HG03354 (cell line): ENCODE measurements at regions not wholly inside any gene's neighbourhood (a gene's known extent, or its start where the extent isn't known, plus 50 kb on each side); places are given as distances from the start of the nearest gene placed in this dataset.
"Not testable (repeated sequence)": the region's sequence is repeated elsewhere in the genome, so short reads cannot be mapped to it uniquely, and the experiment has no call there.

Source experiments
- ATAC-seq: cut with Tn5 transposase; IDR thresholded peaks from one replicate; pipeline ENCODE4 v1.9.1; 2021; ENCODE audit warnings: mild to moderate bottlenecking; ENCODE audit not compliant: unreplicated experiment, poor library complexity, severe bottlenecking

DNA sequence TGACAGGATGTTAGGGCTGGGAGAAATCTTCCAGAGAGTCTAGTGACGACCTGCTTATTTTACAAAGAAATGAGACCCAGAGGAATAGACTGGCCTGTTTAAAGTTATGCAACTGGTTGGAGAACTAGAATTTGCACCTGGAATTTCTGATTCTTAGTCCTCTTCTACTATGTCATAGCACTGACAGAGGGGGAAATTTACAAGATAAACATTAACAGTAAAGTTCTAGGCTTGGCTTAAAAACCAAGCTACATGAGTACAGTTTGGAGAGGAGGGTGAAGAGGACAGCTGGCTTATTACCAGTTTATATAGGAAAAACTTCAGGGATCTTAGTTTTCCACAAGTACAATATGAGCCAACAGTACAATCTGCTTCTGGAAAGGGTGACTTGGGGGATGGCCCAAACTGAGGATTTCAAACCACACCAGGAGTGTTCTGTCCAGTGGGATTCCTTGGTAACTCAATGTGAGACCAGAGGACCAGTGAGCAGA lies 269.6 kb downstream of the CD109 start:
- ATAC-seq: no peak

DNA sequence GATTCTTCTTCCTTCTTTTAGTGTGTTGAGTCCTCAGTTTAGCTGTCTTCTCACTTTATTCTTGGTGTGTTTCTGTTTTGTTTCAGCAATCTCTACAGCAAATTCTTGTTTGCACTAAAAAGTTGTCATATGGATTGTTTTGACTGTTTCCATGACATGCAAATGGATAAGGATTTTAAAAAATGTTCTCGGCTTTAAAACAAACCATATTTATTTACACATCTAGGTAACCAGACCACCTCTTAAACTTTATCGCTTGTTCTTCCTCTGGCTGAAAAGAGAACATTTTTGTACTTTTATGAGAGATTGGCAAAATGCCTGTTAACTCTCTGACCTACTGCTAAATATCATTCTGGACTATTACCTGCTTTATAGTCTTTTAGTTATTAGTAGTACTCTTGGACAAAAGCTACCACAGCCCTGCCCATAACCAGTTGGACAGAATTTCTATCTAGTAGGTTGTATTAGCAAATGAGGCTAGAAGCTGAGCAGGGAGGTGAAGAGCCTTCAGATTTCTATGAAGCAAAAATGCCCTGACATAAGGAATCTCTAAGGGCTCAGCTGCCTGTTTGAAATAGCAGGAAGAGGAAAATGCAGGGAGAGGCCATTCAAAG lies 268.3 kb downstream of the CD109 start:
- no peak for ATAC-seq

DNA sequence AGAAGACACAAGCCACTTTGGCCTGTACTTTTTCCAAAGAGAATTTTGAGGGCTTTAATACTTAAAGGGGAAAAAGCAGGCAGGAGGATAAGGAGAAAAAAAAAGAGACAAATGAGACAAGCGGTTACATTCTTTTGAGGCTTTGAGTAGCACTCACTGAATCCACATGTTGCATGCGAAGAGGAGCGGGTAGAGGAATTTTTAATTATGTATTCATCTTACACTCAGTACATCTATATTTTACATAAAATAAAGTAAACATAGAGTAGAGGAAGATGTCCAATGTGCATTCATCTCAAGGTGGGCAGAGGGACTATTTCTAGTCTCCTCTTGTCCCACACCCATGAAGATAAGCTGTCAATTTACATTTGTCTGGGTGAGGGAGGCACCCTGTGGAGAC lies 266.9 kb downstream of the CD109 start:
- no peak for ATAC-seq

DNA sequence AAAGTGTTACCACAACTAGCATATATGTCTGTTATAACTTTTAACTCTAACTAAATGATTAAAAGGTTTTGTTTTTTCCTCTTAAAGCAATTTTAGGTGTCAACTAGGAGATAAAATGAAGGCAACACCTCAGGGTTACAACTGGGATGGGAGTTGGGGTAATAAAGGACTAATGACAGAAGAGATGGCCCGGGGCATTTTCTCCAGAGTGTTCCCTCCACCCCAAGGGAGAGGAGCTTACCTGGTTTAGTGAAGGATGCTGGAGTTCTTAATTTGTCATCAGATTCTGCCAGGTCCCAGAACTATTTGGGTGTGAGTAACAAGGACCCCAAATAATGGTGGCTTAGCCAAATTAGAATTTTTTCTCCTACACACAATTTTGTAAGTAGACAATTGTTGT lies 260.3 kb downstream of the CD109 start:
- no peak for ATAC-seq

DNA sequence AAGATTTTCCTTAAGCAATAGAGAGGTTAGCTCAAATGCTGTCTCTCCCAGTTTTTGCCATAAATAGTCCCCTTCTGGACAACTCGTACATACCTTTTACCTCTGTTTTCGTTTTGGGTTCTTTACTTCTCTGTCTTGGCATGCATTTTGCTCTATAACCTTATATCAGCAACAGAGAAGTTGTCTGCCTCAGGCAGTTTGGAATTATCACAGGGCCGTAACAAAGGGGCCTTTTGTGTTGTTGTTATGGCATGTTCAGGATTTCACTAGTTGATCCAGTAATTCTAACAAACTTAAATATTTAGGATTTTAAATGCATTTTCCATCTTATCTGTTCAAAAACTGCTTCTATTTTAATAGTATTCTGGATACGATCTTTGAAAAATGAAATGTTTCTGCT lies 259.8 kb downstream of the CD109 start:
- no peak for ATAC-seq

DNA sequence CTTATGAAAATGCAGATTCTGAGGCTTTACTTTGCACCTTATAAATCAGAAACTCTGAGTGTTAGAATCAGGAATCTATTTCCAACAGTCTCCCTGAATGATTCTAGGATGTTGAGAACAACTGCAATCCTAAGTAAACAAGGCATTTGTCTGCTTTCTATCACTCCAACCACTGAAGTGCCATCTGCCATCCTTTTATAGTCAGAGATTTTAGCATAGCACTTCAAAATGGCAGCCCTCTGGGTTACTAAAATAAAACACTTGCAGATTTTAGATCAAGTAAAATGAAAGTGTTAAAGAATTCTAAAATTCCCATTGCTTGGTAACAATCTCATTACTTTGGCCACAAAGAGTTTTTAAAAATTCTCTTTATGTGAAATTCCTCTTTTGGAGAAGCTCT lies 258.9 kb downstream of the CD109 start:
- ATAC-seq: no peak

DNA sequence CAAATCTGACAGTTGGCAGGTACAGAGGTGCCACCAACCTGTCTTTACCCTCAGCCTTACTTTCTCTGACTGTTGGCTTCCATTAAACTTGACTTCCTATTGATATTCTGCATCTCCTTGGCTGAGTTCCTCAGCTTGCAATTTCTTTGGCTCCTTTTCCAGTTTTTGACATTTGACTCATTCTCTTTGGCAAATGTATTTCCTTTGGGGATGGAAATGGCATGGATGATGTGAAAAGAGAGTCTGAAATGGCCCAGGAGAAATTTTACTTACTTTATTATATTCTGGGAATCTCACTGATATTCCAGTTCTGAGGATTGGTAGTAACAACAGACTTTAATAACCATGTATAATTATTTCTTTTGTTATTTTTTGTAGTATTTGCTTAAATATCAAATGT lies 255.2 kb downstream of the CD109 start:
- ATAC-seq: no peak

DNA sequence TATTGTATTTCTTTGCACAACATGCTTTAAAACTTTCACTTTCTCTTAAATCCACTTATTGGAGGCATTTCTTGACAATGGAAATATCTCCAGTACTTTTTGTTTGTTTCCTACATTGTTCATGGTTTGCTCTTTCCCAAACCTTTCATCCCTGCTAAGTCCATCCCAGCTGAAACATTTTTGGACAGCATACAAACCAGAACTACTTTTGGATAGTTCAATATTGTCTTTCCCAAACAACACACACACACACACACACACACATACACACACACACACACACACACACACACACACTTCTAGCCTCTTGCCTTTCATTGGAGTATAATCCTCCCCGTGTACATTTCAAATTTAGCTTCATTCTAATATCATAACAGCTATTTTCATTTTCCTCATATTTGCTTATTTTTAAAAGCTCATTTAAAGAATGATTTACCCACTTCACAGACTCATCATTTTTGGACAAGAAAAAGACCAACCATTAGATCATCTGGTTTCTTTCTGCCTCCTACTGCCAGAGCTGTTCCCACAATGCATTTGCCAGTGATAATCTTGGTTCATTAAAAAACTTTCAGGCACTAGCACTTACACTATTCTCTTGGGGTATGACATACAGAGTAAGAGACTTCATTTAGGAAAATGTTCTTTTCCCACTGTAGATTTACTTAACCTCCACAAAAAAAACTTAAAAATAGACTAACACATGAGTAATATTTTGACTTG lies 248.1 kb downstream of the CD109 start:
- ATAC-seq: no peak

DNA sequence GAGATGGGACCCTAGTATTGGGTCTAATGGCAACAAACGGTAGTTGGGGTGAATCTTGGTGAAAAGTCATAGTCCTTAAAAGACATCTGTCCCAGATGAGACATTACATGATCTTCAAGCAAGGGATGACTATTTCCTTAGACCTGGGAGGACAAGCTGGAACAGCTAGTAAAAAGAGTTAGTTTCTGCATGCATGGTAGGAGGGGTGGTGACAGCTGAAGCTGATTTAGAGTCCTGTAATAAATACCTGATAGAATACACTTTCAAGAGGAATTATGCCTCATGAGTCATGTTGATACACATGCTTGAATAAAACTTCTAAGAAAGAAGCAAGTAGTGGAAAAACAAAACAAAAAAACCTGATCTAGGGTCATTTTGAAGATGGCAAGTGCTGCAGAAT lies 247.4 kb downstream of the CD109 start:
- ATAC-seq: no peak

DNA sequence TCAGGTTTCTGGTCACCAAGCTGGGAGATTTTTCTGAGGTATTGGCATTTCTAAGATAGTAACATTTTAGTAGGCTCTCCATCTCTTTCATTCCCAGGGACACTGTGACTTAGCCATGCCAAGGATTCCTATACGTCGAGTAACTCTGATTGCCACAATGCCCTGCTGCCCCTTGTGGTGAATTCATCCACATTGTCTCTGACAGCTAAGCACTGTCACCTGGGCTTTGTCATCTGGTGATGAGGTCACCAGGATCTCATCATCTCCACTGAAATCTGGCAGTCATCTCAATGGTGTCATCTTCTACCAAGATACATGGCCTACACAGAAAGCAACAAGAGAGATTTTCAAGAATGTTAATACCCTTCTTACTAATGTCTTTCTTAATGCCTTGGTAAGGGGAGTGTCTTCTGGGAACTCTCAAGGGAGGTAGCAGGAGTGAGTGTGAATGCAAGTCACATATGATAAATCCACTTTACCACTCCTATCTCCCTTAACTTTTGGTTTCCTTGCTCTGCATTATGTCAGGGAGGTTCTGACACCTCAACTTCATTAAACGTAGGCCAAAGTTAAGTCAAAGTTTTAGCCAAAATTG lies 246.7 kb downstream of the CD109 start:
- ATAC-seq: no peak

DNA sequence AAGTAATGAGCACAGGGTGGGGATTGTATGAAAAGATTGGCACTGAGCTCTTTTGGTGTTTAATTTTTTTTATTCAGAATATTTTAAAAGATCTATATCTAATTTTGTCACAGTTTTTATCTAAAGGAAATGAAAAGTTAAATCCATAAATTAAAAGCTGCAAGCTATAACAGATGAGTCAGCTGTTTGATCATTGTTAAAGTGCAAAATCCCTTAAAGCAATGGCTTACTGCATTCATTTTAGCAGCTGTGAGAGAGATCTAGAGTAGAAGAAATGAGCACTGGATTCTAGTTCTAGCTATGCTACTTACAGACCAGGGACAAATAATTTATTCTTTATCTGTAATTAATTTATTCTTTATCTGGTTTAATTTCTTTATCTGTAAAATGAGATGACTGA lies 245.9 kb downstream of the CD109 start:
- ATAC-seq: no peak

DNA sequence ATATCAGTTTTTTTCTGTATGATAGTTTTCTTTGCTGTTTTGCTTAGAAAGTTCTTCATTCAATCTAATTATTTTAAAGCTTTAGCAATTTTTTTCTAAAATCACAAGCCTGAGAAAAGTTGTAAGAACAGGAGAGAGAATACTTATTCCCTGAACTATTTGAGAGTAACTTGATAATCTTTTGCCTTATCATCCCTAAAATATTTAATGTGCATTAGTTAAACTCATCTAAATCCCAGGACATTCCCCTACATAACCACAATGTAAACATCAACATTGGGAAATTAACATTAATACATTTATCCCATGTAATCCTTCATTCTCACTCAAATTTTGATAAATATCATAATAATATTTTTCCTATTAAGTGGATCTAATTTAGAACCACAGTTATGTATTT lies 241.8 kb downstream of the CD109 start:
- no peak for ATAC-seq

DNA sequence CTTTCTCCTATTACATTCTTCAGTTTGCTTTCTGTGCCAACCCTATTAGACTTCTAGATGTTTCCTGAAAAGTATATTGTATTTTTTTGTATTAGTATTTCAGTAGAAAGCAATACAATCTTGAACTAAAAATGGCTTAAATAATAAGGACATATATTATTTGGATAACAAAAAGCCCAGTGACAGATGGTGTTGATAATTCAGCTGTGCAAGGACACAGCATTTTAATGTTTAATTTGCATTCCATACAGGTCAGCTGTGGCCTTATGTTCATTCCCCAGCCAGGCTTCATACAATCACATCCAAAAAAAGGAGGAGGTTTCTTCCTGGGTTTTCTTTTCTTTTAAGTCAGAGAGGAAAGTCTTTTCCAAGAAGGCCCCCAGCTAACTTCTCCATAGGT lies 236.9 kb downstream of the CD109 start:
- ATAC-seq: no peak

DNA sequence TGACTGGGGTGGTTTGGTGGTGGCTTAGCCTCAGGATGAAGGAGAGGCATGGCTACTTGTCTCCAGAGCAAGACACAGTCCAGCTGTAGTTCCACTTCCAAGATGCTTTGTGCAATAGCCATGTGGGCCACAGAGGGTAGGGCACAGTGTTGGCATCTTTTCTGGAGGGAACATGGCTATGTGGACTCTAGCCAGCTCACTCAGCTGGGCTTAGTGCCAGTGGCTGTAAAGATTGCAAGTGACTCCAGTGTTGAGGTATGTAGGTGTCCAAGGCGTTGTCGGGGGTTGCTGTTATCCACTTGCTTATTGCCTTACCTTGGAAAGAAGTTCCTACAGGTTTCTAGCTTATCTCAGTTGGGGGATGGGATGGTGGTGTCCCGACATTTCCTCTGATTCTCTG lies 233.4 kb downstream of the CD109 start:
- no peak for ATAC-seq

DNA sequence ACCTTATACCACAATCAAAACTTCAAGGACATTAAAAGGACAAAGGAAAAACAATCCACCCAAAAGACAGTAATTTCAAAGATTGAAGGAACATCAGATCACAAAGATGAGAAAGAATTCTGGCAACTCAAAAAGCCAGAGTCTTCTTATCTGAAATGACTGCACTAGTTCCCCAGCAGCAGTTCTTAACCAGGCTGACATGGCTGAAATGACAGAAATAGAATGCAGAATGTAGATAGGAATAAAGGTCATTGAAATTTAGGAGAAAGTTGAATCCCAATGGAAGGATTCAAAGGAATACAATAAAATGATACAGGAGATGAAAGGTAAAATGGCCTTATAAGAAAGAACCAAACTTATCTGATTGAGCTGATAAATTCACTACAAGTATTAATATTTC lies 231.4 kb downstream of the CD109 start:
- ATAC-seq: no peak

DNA sequence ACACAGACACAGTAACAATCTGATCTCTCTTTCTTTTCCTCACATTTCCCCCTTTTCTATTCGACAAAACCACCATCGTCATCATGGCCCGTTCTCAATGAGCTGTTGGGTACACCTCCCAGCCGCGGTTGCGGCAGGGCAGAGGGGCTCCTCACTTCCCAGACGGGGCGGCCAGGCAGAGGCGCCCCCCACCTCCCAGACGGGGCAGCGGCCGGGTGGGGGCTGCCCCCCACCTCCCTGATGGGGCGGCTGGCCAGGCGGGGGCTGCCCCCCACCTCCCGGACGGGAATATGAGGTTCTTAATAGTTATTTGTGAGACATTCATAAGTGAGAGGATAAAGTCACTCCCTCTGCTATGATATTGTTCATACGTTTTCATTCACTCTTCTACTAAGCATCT lies 229.7 kb downstream of the CD109 start:
- ATAC-seq: not testable (repeated sequence)

DNA sequence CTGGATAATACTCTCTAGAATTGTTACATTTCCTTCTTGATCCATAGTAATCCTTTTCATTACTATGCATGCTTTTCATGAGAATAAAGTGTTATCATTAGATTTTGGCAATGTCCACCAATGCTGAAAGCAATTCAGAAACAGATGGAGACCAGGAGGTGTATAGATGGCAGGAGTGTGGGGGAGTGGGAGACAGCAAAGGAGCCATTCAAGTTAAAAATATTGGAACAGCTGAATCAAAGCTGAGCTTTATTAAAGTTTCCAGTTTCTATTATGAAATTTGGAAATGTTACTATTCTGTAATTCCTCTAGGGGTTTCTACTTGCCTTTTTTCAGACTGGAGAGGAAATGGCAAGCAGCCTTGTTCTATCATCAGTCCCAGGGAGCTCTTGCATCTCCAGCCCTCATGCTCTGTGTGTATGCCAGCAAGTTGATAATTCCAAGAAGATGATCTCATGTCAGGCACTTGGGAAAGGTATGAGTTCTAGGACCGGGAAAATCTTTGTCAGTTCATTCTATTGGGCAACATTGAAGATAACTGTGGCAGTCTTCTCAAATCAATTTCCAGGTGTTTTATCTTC lies 228.0 kb downstream of the CD109 start:
- no peak for ATAC-seq

DNA sequence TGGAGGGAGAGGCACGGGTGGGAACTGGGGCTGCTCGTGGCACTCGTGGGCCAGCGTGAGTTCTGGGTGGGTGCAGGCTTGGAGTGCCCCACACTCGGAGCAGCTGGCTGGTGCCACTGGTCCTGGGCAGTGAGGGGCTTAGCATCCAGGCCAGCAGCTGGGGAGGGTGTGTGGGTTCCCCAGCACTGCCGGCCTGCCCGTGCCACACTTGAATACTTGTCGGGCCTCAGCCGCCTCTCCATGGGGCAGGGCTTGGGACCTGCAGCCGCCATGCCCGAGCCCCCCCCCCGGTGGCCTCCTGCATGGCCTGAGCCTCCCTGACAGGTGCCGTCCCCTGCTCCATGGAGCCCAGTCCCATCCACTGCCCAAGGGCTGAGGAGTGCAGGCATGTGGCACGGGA lies 207.2 kb downstream of the CD109 start:
- no peak for ATAC-seq

DNA sequence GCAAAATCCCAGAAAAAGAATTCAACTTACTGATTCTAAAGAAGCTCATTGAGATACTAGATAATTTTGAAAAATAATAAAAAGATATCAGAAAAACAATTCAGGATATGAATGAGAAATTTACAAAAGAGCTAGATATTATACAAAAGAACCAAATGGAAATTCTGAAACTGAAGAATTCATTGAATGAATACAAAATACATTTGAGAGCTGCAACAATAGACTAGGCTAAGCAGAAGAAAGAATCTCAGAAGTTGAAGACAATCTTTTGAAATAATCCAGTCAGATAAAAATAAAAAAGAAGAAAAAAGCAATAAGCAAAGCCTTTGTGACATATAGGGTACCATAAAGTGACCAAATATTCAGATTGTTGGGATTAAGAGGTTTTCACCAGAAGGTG lies 206.0 kb downstream of the CD109 start:
- ATAC-seq: no peak

DNA sequence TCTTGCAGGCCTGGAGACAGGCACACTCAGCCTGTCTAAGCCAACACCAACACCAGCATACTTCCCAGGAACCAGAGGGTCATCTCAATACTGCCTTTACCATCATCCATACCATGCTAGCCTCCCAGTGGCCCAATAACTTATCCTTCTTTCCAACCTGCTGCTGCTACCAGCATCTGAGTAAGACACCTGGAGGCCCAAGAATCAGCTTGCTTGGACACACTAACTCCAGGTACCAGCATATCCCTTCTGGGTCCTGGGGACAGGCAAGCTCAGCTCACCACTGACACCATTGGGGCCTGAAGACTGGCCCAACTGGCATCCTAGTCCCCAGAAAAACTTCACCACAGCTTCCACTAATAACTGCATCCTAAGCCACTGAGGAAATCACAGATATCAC lies 205.3 kb downstream of the CD109 start:
- no peak for ATAC-seq

DNA sequence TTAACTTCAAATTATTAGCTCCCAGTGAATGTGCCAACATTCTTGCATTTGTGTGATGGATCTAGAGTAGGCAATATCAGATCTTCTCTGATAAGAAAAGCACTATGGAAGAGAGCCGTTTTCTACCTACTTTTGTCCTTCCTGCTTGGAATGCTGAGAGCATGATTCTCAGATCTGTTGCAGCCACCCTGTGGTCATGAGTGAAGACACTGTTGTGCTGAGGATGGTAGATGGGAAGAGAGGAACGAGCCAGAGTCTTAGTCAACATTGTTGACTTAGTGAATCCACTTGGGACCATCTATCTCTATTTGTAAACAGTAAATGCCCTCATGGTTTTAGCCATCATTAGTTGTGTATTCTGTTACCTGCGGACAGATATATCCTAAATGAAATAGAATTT lies 202.6 kb downstream of the CD109 start:
- ATAC-seq: no peak
